ENCODE measurements at regions not wholly inside any gene's neighbourhood (a gene's known extent, or its start where the extent isn't known, plus 50 kb on each side); places are given as distances from the start of the nearest gene placed in this dataset.

DNA sequence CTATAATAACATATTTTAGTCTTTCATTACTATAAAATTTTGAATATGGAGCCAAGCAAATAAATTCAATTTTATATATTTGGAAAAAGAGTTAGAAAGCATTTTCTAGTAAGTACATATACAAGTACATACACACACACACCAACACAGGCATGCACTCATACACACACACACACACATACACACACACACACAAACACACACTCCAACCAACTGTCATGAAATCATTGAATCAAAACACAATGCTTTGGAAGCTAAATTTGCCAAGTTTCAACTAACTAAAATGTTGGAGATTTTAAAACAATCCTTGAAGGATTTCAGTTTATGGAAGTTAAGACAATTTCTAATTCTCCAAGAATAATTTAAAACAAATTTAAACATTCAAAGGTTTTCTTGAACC, 283.2 kb downstream of the TAF11L14 start:
- H3K9me3 Mint-ChIP-seq, result peaks cover 14% of the 10 kb centered on the region
- intact Hi-C loops (cut with micrococcal nuclease), result no loop called here
- H3K27me3 Mint-ChIP-seq, result no peaks in the 10 kb centered on the region
- ChIA-PET POLR2A (no interaction called here), CTCF (no interaction called here)
- H3K4me3 Mint-ChIP-seq, result no peak overlapping the region
- no peak for DNase-seq
- no peak overlapping the region for H3K27ac Mint-ChIP-seq
- no peaks in the 10 kb centered on the region for H3K4me1 Mint-ChIP-seq (ENCODE audit: low read depth)
- H3K36me3 Mint-ChIP-seq, result no peaks in the 10 kb centered on the region

- Mint-ChIP-seq H3K27me3 (no peaks in the 10 kb centered on the region), H3K4me3 (no peak overlapping the region), H3K4me1 (ENCODE audit: low read depth) (no peaks in the 10 kb centered on the region), H3K36me3 (no peaks in the 10 kb centered on the region), H3K9me3 (peaks cover 16% of the 10 kb centered on the region), H3K27ac (no peak overlapping the region)
- POLR2A ChIA-PET, result no interaction called here
- DNase-seq, result no peak
- intact Hi-C loops (cut with micrococcal nuclease), result no loop called here
- CTCF ChIA-PET, result no interaction called here
Observed at GRCh38 chr5:17918373-17919104, 284.3 kb downstream of the TAF11L14 start.

DNA sequence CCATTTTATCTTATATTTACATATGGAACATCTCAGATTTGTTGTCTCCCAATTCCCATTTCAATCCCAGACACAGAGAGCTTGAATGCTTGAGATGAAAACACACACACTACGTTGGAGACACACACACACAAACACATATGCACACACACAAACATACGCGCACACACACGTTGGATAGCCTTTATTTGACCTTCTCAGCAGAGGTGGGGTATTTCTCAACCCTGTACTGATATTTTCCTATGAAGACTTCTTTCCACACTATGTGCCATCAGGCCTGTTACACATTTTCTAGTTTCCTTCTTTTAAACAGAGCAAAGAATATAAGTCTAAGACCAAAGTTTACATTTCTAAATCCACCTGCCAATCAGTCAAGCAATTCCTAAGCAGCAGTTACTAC, 291.0 kb downstream of the TAF11L14 start:
- Mint-ChIP-seq H3K36me3 (no peaks in the 10 kb centered on the region), H3K9me3 (peaks cover 15% of the 10 kb centered on the region), H3K27ac (no peak overlapping the region), H3K4me1 (ENCODE audit: low read depth) (no peaks in the 10 kb centered on the region), H3K4me3 (no peak overlapping the region), H3K27me3 (no peaks in the 10 kb centered on the region)
- ChIA-PET POLR2A (no interaction called here), CTCF (no interaction called here)
- intact Hi-C loops (cut with micrococcal nuclease), result no loop called here
- no peak for DNase-seq

GRCh38 chr5:17928581-17928981, 294.3 kb downstream of the TAF11L14 start:
- Mint-ChIP-seq H3K4me1 (ENCODE audit: low read depth) (no peaks in the 10 kb centered on the region), H3K27ac (no peak overlapping the region), H3K27me3 (no peaks in the 10 kb centered on the region), H3K4me3 (no peak overlapping the region), H3K9me3 (peaks cover 29% of the 10 kb centered on the region), H3K36me3 (no peaks in the 10 kb centered on the region)
- no peak for DNase-seq
- intact Hi-C loops (cut with micrococcal nuclease), result no loop called here
- ChIA-PET CTCF (no interaction called here), POLR2A (no interaction called here)

DNA sequence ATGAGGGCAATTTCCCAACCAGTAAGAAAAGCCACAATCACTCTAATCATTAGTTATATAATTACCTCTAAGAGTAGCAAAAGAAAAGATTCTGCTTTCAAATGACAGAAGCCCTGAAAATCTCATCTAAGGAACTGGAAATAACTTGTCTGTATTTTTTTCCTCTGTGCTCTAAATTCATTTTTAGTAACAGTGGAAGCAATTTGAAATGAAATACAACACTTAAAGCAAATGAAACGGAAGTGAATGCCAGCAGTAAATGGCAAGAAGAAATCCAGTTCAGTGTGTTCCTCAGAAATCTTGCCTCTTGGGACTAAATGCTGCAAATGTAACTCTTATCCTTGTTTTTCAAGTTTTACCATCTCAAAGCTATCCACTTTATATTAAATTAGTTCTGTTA, 294.9 kb downstream of the TAF11L14 start:
- H3K27ac Mint-ChIP-seq, result no peak overlapping the region

DNA sequence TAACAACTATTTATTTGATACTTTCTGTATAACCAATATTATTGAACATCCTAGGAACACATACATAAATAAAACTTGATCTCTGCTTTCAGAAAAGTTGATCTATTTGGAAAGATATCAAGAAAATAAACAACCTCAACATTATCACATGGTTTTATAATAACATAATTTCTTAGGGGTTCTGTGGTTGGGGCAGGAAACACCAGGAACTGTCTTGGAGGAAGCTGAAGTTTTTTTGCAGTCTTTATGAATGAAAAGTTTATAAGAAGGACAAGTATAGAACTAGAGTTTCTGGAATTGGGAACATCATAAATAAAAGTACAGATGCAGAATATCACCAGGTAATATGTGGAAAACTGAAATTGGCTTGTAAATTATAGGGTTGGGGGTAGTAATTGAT, 296.1 kb downstream of the TAF11L14 start:
- H3K36me3 Mint-ChIP-seq, result no peaks in the 10 kb centered on the region
- peaks cover 34% of the 10 kb centered on the region for H3K9me3 Mint-ChIP-seq
- H3K27me3 Mint-ChIP-seq, result no peaks in the 10 kb centered on the region
- H3K4me1 Mint-ChIP-seq (ENCODE audit: low read depth), result no peaks in the 10 kb centered on the region
- H3K4me3 Mint-ChIP-seq, result no peak overlapping the region
- no peak overlapping the region for H3K27ac Mint-ChIP-seq
- intact Hi-C loops (cut with micrococcal nuclease), result no loop called here
- no peak for DNase-seq
- POLR2A ChIA-PET, result no interaction called here
- CTCF ChIA-PET, result no interaction called here

More for the DNA sequence above, 294.9 kb downstream of the TAF11L14 start:
- Mint-ChIP-seq H3K4me1 (ENCODE audit: low read depth) (no peaks in the 10 kb centered on the region), H3K9me3 (peaks cover 32% of the 10 kb centered on the region), H3K27me3 (no peaks in the 10 kb centered on the region), H3K36me3 (no peaks in the 10 kb centered on the region), H3K4me3 (no peak overlapping the region)
- CTCF ChIA-PET, result no interaction called here
- intact Hi-C loops (cut with micrococcal nuclease), result no loop called here
- POLR2A ChIA-PET, result no interaction called here
- no peak for DNase-seq

DNA sequence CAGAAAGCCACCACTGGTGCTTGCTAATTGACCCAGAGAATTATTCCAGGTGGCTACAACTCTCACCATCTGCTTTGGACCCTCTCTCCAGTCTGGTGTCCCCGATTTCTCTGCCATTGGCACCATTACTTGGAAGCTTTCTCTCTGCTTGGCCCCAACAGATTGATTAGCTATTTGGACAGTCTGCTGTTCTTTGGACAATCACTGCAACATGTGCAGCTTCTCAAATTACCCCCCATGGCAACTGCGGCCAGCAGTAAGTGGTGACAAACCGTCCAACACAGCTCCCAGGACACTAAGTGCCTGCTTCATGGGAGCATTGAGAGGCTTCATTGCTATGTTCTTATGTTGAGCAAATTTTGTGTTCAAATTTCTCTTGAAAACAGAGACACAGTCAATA, 309.8 kb downstream of the TAF11L14 start:
- Mint-ChIP-seq H3K4me1 (ENCODE audit: low read depth) (no peaks in the 10 kb centered on the region), H3K27ac (no peak overlapping the region), H3K27me3 (no peaks in the 10 kb centered on the region), H3K9me3 (peaks cover 55% of the 10 kb centered on the region), H3K4me3 (no peak overlapping the region), H3K36me3 (no peaks in the 10 kb centered on the region)
- intact Hi-C loops (cut with micrococcal nuclease), result no loop called here
- CTCF ChIA-PET, result no interaction called here
- DNase-seq, result no peak
- POLR2A ChIA-PET, result no interaction called here

GRCh38 chr5:17947029-17947428, 312.8 kb downstream of the TAF11L14 start:
- intact Hi-C loops (cut with micrococcal nuclease), result no loop called here
- ChIA-PET CTCF (no interaction called here), POLR2A (no interaction called here)
- Mint-ChIP-seq H3K27ac (no peak overlapping the region), H3K9me3 (peaks cover 50% of the 10 kb centered on the region), H3K36me3 (no peaks in the 10 kb centered on the region), H3K4me3 (no peak overlapping the region), H3K4me1 (ENCODE audit: low read depth) (no peaks in the 10 kb centered on the region), H3K27me3 (no peaks in the 10 kb centered on the region)
- no peak for DNase-seq

DNA sequence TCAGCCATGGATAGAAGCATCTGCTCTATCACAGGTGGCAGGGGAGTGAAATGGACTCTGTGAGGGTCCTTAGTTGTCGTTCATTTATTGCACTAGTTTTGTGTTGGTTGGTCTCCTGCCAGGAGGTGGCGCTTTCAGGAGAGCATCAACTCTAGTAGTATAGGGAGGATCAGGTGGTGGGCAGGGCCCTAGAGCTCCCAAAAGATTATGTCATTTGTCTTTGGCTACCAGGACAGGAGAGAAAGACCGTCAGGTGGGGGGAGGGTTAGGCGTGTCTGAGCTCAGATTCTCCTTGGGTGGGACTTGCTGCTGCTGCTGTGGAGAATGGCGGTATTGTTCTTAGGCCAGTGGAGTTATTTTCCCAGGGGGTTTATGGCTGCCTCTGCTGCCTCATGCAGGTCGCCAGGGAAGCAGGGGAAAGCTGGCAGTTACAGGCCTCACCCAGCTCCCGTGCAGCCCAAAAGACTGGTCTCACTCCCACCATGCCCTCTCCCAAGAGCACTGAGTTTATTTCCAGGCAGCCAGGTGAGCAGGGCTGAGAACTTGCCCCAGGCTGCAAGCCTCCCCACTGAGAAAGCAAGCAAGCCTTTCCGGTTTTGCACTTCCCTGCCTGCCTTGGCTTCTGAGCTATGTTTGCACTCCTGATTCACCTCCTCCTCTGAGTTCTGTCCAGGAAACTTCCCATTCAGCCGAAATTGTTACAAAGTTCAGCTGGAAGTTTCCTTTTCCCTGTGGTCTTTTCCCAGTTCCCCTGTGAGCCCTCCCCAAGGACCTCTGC, 317.3 kb downstream of the TAF11L14 start:
- no peak overlapping the region for H3K4me3 Mint-ChIP-seq
- no peak overlapping the region for H3K27ac Mint-ChIP-seq
- H3K4me1 Mint-ChIP-seq (ENCODE audit: low read depth), result no peaks in the 10 kb centered on the region
- CTCF ChIA-PET, result no interaction called here
- H3K27me3 Mint-ChIP-seq, result no peaks in the 10 kb centered on the region
- POLR2A ChIA-PET, result no interaction called here
- intact Hi-C loops (cut with micrococcal nuclease), result no loop called here
- H3K9me3 Mint-ChIP-seq, result peaks cover 44% of the 10 kb centered on the region
- no peak for DNase-seq
- no peaks in the 10 kb centered on the region for H3K36me3 Mint-ChIP-seq

- no peak overlapping the region for H3K27ac Mint-ChIP-seq
- peaks cover 38% of the 10 kb centered on the region for H3K9me3 Mint-ChIP-seq
- no peaks in the 10 kb centered on the region for H3K4me1 Mint-ChIP-seq (ENCODE audit: low read depth)
- POLR2A ChIA-PET, result no interaction called here
- H3K36me3 Mint-ChIP-seq, result no peaks in the 10 kb centered on the region
- H3K4me3 Mint-ChIP-seq, result no peak overlapping the region
- intact Hi-C loops (cut with micrococcal nuclease), result no loop called here
- no peak for DNase-seq
- CTCF ChIA-PET, result no interaction called here
- H3K27me3 Mint-ChIP-seq, result no peaks in the 10 kb centered on the region
Observed at GRCh38 chr5:17952231-17952630, 318.0 kb downstream of the TAF11L14 start.

- no peaks in the 10 kb centered on the region for H3K36me3 Mint-ChIP-seq
- ChIA-PET POLR2A (no interaction called here), CTCF (no interaction called here)
- no peaks in the 10 kb centered on the region for H3K4me1 Mint-ChIP-seq (ENCODE audit: low read depth)
- H3K27me3 Mint-ChIP-seq, result no peaks in the 10 kb centered on the region
- H3K4me3 Mint-ChIP-seq, result no peak overlapping the region
- intact Hi-C loops (cut with micrococcal nuclease), result no loop called here
- H3K9me3 Mint-ChIP-seq, result peaks cover 18% of the 10 kb centered on the region
- no peak overlapping the region for H3K27ac Mint-ChIP-seq
- DNase-seq, result no peak
Observed at GRCh38 chr5:17964067-17964466, 329.8 kb downstream of the TAF11L14 start.

GRCh38 chr5:17966640-17967402, 332.6 kb downstream of the TAF11L14 start:
- Mint-ChIP-seq H3K27me3 (no peaks in the 10 kb centered on the region), H3K9me3 (peaks cover 18% of the 10 kb centered on the region)

GRCh38 chr5:17976404-17976803, 342.1 kb downstream of the TAF11L14 start:
- no peaks in the 10 kb centered on the region for H3K27me3 Mint-ChIP-seq
- no peaks in the 10 kb centered on the region for H3K36me3 Mint-ChIP-seq
- H3K4me3 Mint-ChIP-seq, result no peak overlapping the region
- no peak for DNase-seq
- peaks cover 18% of the 10 kb centered on the region for H3K9me3 Mint-ChIP-seq
- ChIA-PET POLR2A (no interaction called here), CTCF (no interaction called here)
- no peak overlapping the region for H3K27ac Mint-ChIP-seq
- intact Hi-C loops (cut with micrococcal nuclease), result no loop called here
- H3K4me1 Mint-ChIP-seq (ENCODE audit: low read depth), result no peaks in the 10 kb centered on the region

More at GRCh38 chr5:17966640-17967402, 332.6 kb downstream of the TAF11L14 start:
- intact Hi-C loops (cut with micrococcal nuclease), result no loop called here
- ChIA-PET POLR2A (no interaction called here), CTCF (no interaction called here)
- Mint-ChIP-seq H3K27ac (no peak overlapping the region), H3K36me3 (no peaks in the 10 kb centered on the region), H3K4me3 (no peak overlapping the region), H3K4me1 (ENCODE audit: low read depth) (no peaks in the 10 kb centered on the region)
- no peak for DNase-seq

Data from activated CD4-positive, alpha-beta memory T cell treated with anti-CD3 and anti-CD28 coated beads for 36 hours (primary cell).